ENCODE measurements at regions not wholly inside any gene's neighbourhood (a gene's known extent, or its start where the extent isn't known, plus 50 kb on each side); places are given as distances from the start of the nearest gene placed in this dataset.

DNA sequence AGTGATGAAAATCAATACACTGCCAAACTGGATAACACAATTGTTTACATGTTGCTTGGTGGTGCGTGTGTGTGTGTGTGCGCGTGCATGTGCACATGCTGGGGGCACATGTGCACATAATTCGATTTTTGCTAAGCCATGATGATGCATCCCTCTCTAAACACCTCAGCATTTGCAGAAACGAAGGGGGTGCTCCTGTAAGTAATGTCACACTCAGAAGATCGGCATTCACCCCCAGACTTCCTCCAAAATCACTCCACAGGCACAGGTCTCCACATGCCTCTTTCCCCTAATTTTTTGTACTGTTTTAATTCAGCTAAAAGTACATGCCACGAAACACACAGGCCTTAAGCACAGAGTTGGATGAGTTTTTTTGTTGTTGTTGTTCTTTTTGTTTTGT lies 341.5 kb downstream of the SHANK2 start:
- no peak for FAIRE-seq

DNA sequence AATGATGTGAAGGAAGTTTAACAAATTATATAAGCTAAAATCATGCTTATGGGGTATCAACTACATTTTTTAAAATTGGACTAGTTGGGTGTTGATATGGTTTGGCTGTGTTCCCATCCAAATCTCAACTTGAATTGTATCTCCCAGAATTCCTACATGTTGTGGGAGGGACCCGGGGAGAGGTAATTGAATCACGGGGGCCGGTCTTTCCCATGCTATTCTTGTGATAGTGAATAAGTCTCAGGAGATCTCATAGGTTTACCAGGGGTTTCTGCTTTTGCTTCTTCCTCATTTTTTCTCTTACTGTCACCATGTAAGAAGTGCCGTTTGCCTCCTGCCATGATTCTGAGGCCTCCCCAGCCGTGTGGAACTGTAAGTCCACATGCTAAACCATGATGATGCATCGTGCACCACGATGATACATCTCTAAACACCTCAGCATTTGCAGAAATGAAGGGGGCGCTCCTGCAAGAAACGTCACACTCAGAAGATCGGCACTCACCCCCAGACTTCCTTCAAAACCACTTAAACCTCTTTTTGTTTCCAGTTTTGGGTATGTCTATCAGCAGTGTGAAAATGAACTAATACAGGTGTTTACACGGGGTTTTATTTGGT lies 340.0 kb downstream of the SHANK2 start:
- no peak for DNase-seq (ENCODE audit: low spot score)
- FAIRE-seq = no peak

More for the DNA sequence above, 341.5 kb downstream of the SHANK2 start:
- no peak for DNase-seq (ENCODE audit: low spot score)

DNA sequence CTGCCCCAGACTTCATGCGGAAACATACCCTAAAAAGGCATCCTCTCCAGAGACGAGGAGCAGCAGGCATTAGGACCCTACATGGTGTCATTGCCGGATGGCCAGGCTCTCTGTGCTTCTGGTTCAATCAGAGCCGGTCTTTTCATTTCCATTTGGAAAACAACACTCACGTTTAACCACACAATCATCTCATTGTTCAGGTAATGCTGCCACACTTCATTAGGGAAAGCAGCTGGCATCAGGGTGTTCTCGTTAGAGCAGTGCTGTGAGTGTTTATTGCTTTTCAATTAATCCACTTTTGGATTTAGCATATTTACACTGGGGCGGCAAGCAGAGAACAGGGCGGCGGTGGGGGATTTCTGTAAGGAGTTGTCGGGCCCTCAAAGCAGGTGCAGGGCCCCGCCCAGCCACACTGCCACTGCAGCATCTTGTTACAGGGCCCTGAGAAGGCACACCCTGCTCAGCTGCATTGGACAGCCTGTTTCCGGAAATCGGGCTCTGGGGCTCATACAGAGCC lies 338.6 kb downstream of the SHANK2 start:
- FAIRE-seq = no peak

DNA sequence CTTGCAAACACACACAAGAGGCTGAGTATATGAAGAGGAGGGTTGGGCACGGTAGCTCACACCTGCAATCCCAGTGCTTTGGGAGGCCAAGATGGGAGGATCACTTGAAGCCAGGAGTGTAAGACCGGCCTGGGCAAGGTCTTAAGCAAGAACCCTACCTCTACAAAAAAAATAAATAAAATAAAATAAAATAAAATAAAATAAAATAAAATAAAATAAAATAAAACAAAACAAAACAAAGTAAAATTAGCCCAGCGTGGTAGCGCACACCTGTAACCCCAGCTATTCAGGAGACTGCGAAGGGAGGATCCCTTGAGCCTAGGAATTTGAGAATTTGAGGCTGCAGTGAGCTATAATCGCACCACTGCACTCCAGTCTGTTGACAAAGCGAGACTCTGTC lies 337.9 kb downstream of the SHANK2 start:
- DNase-seq (ENCODE audit: low spot score) = no peak
- FAIRE-seq = no peak

More for the DNA sequence above, 338.6 kb downstream of the SHANK2 start:
- DNase-seq (ENCODE audit: low spot score) = no peak

DNA sequence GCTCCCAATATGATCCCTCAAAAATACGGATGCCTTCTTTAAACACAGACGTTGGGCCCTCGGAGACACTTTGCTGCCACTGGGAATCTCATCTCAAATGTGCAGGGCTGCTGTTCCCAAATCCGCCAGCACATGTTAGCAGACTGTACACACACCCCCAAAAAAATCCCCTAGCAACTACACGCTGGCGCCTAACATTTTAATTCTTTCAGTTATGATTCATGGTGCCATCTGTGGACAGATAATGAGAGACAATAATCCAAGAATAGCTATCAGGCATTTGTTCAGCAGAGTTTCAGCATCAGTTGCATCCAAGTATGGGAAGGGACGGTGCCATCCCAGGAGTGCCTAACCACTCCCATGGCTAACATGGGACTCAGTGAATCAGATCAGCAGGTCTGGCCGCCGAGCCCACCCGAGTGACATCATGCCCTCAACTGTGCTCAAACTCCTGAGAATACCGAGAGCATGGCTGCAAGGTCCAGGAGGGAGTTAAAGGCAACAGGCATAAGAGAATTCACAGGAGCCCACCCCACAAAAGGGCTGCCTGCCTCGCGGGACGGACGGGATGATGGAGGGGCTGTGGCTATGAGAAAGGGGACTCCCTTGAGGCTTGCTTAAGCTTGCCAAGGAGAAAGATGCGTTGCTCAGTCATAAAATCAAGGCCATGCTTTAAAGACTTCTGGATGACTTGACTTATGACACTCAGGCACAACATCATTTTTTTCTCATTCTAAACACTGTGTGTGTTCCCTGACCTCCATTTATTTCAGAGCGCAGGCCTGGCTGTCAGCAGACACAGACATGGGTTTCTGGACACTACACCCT lies 337.0 kb downstream of the SHANK2 start:
- no peak for FAIRE-seq
- DNase-seq (ENCODE audit: low spot score) = no peak

DNA sequence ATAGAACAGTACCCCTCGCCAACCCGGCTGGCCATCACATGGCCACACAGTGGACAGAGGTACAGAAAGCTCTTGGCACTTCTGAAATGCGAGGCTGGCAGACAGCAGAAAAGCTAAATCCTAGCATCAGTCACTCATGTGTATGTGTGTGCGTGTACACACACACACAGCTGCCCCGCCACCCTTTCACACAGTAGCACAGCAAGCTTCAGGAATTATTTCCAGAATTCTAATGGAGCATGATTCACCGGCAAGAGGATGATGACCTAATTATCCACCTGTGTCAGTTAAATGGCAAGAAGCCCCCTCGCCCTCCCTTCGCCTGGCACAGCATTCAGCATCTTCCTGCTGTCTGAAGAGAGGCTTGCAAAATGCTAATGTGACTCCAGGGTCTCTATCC lies 336.0 kb downstream of the SHANK2 start:
- FAIRE-seq (no peak), DNase-seq (ENCODE audit: low spot score) (no peak)

DNA sequence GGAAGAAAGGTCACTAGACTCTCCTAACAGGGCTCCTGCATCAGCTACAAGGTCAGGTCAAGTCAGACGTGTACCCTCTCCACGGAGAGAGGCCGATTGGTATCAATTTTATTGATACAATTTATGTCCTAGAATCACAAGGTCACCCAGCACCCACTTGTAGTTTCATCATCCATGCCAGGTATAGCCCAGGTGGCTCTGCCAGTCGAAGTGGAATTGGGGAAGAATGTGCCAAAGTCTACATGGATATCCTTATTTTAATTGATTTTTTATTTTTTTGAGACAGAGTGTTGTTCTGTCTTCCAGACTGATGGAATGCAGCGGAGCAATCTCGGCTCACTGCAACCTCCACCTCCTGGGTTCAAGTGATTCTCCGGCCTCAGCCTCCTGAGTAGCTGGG lies 334.1 kb downstream of the SHANK2 start:
- FAIRE-seq = no peak
- no peak for DNase-seq (ENCODE audit: low spot score)

DNA sequence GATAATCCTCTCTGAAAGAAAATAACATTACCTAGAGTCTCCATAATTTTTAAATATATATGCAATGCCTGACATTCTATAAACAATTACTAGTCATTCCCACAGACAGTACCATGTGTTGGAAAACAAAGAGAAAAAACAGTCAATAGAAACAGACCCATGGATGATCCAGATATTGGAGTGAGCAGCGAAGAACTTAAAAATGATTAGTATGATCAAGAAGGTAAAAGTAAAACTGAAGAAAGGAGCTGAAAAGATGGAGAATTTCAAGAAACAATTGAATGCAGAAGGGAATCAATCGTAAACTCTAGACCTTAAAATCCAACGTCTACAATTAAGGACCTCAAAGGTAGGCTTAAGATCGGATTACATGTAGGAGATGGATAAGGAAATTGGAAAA lies 330.6 kb downstream of the SHANK2 start:
- no peak for DNase-seq (ENCODE audit: low spot score)
- no peak for FAIRE-seq

DNA sequence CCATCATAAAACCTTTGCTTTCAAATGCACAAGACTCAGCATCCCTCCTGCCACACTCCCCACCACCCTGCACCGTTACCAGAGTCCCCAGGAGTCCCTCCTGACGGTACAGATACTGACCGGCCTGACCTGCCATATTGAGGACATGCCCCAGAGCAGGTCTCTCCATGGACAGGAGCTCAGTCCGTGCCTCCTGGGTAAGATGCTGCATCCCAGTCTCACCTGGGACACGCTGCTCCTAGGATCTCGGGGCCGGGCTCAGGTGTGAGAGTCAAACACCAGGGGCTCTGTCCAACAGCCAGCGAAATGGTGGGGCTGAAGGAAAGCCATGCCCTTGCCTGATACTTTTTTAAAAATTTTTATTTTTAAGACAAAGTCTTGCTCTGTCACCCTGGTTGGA lies 328.3 kb downstream of the SHANK2 start:
- no peak for FAIRE-seq
- DNase-seq (ENCODE audit: low spot score) = no peak

DNA sequence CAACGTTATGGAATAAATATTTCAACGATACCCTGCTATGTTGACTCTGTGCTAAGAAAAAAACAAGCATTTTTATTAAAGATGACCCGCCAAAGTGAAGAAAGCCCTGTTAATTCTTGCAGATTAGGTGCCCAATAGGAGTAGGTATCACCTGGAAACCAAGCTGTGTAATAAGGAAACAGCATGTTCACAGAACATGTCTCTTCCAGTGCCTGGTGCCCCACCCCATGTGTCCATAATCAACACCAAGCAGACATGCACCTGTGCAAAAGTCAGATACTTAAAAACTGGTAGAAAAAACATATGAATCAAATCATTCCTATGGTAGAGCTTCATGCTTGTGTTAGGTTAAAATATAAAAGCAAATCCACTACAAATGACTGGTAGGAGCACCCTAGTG lies 327.1 kb downstream of the SHANK2 start:
- DNase-seq (ENCODE audit: low spot score) (no peak), FAIRE-seq (no peak)

DNA sequence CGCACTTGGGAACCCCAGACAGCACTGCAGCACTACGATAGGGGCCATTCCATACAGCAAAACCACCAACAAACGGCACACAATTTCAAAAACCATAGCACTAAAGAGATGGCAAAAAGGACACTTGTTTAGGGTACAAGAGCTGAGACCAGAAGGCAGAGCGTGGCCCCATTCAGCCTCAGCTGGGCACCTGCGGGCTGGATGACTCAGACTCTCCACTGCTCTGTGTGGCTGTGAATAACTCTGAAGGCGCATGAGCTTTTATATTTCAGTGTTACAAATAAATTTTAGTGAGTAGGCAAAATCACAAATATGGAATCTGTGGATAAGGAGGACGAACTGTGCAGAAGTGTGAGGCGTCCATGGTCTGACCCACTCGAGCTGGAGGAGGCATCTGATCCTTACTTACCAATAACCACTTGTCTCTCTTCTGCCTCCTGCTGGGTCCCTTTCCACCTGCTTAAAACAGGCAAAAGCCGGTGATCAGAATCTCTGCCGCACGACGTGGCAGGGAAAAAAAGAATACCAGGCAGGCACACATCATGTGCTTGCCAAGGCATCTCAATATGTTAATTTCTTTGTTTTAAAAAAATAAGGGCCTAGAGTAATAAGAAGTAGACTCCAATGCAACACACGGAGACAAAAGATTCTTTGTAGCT lies 325.7 kb downstream of the SHANK2 start:
- DNase-seq (ENCODE audit: low spot score) (peak; percentile 27), FAIRE-seq (no peak)

DNA sequence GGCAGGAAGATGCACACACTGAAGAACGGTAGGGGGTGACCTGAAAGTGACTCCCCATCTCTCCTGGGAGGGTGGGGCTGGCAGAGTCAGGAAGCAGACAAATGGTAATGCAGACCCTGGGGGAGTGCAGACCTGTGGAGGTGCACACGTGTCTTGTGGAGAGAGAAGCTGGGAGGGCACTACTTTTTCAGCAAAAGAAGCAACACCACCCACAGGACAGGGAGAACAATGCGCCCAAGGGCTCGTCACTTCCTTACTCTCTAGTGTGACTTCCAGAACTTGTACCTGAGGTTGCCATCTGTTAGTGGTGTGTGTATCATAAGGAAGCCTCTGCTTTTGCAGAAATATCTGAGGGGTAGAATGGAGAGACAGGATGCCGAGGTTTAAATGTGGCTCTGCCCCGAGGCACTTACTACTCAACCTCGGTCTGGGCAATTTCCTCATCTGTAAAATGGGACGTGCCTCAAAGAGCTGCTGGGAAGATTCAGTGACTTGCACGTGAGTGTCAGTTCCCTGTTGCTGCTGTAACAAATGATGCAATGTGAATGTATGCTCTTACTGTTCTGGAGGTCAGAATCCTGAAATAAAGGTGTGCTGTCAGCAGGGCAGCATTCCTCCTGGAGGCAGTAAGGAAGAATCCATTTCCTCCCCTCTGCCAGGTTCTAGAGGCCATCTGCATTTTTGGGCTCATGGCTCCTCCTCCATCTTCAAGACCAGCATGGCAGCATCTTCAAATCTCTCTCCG lies 323.4 kb downstream of the SHANK2 start:
- no peak for DNase-seq (ENCODE audit: low spot score)
- no peak for FAIRE-seq

DNA sequence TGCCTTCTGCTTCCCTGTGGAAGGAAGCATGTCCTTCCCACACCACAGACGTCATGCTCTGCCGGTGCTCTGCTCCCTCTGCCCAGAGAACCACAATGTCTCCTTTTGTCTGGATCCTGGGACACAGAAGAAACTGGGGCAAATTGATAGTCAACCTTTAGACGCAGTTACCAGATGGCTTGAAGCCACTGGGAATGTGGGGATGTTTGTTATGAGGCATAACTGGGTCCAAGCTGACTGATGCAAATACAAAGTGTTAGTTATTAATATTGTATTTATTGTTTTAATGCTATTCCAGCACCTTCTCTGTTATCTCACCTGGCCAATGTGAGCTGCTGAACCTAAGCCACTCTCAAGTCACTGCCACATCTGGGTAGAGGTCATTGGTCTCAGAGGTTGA lies 322.2 kb downstream of the SHANK2 start:
- DNase-seq (ENCODE audit: low spot score) = no peak
- no peak for FAIRE-seq

DNA sequence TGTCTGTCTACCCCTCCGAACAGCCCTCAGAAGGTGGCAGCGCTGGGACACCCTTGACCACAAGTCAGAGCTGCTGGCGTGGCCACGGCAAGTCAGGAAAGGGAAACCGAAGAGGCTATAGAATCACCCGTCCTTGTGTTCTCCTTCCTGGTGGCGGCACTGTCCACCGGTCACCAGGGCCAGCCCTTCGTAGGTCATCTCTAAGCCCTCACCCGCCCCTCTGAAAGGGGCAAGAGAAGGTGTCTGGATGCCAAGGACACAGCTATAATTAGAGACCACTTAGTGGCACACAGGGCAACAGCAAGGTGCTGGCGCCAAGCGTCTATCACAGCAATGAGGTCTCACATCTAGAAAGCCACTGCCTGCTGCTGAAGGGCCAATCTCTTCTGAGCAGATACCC lies 320.9 kb downstream of the SHANK2 start:
- FAIRE-seq = no peak
- no peak for DNase-seq (ENCODE audit: low spot score)

DNA sequence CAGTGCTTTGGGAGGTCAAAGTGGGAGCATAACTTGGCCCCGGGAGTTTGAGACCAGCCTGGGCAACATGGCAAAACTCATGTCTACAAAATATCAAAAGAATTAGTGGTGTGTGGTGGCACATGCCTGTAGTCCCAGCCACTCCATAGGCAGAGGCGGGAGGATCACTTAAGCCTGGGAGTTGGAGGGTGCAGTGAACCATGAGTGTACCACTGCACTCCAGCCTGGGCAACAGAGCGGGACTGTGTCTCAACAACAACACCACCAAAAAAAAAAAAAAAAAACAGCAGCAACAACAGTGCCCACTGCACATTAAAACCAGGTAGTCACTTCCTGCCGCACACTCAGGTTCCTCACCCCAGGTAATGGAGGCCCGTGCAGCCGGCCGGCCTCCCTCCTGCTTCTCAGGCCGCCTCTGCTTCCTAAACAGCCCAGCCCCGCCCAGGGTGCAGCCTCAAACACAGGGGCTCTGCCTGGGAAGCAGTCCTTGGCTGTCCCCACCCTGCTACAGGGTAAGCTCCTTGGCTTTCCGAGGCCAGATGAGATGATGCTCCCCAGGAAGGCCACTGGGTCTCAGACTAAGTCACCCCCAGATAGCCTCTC lies 318.3 kb downstream of the SHANK2 start:
- DNase-seq (ENCODE audit: low spot score) (no peak), FAIRE-seq (no peak)

DNA sequence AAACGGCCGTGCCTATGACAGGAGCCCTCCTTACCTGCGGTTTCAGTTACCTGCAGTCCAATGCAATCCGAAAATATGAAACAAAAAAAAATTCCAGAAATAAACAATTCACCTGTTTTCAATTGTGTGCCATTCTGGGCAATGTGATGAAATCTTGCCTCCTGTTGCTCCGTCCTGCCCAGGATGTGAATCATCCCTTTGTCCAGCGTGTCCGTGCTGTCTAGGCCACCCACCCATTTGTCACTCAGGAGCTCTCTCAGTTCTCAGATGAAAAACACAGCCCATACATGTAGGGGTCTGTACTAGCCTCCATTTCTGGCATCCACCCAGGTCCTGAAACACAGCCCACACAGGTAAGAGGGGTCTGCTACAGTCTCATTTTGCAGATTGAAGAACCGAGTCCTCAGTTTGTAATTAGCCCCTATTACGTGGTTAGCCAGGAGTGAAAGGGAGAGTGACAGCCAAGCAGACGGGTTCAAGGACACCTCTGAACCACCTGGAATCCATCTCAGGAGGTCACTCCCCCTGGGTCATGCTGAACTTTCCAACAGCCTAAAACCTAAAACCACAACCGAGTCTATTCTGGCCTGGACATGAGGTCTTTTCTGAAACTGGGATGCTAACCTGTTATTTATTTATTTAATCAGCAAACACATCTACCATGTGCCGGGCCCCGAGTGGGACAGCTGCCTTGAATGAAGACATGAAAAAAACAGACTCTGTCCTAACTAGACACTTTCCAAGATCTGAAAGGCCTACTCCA lies 317.2 kb downstream of the SHANK2 start:
- FAIRE-seq = no peak
- peak; percentile 22 for DNase-seq (ENCODE audit: low spot score)

DNA sequence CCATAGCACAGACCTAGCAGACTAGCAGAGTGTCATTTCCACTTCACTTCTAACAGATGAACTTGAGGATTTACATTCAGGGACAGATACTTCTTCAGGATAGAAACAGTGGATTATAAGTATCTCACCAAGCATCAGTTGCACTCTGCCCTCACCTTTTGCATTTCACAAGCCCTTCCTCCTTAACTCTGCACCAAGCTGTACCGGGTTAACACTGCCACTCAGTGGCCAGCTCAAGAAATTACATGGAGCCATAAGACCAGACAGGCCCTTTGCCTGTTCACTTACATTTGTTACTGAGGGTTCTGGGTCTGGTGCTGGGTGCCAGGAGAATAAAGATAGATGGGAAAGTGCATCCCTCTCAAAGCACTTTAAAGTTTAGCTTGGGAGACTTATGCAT lies 309.8 kb downstream of the SHANK2 start:
- FAIRE-seq (no peak), DNase-seq (ENCODE audit: low spot score) (peak; percentile 24)

DNA sequence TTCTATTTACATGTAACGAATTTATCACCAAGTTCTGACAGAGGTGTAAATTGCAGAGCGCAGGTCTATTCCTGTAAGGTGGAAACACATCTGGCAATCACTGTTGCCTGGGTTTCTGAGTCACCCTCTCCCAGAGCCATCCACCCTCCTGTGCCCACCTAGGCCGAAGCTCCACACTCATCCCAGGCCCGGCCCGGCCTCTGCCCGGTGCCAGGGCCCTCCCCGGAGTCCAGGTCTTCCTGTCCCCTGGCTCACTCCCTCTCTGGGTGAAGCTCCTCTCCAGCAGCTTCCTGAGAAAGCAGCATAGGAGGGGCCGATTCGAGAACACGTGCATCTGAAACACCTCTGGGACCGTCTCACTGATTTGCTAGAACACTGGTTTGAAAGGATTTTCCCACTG lies 308.2 kb downstream of the SHANK2 start:
- FAIRE-seq (no peak), DNase-seq (ENCODE audit: low spot score) (no peak)

DNA sequence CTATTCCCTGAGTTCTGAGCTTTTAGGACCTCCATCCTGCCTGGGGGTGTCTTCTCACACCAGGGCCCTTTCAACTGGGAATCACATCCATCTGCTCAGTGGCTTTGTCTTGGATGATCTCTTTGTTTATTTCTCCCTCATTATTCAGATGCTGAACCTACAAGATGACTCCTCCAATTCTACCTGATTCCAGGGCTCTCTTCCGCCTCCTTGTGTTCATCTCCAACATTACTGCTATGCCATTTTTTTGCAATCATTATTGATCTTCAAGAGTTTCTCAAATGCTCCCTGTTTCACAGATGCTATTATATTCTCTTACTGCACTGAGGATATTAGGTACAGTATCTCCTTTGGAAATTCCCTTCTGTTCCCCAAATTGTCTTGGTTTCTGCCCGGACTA lies 307.7 kb downstream of the SHANK2 start:
- no peak for DNase-seq (ENCODE audit: low spot score)
- FAIRE-seq = no peak

DNA sequence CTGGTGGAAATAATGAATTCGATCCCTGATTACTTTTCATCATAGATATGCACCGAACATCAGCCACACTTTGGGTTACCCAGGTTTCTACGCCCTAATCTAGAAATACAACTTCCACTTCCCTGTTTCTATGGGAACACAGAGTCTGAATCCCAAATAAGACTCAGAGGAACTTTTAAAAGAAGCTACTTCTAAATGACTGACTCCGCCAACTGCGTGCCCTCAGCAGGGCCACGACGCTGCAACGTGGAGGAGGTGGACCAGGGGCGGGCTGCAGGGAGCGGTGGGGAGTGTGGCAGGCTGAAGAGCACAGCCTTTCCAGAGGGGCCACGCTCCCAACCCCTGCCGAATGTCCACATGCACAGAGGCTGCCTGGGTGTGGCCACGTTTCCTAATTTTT lies 304.0 kb downstream of the SHANK2 start:
- no peak for FAIRE-seq
- DNase-seq (ENCODE audit: low spot score) = no peak
